GM12864 (cell line): ENCODE measurements at regions not wholly inside any gene's neighbourhood (a gene's known extent, or its start where the extent isn't known, plus 50 kb on each side); places are given as distances from the start of the nearest gene placed in this dataset.

ENCODE experiments used
- DNase-seq: peaks from one replicate; pipeline ENCODE4 v3.0.0-alpha.2; 2011; ENCODE audit warnings: low read depth
- H3K4me3 ChIP-seq: 2 replicates; pipeline ENCODE4 v1.5.1; 2011; ENCODE audit warnings: mild to moderate bottlenecking, low read depth, low read length, control low read depth
- CTCF ChIP-seq: IDR thresholded peaks from 2 replicates; pipeline ENCODE4 v1.5.1; 2011; ENCODE audit warnings: low read depth, mild to moderate bottlenecking, moderate library complexity, low read length, control low read depth, inconsistent platforms; ENCODE audit errors: missing control alignments

DNA sequence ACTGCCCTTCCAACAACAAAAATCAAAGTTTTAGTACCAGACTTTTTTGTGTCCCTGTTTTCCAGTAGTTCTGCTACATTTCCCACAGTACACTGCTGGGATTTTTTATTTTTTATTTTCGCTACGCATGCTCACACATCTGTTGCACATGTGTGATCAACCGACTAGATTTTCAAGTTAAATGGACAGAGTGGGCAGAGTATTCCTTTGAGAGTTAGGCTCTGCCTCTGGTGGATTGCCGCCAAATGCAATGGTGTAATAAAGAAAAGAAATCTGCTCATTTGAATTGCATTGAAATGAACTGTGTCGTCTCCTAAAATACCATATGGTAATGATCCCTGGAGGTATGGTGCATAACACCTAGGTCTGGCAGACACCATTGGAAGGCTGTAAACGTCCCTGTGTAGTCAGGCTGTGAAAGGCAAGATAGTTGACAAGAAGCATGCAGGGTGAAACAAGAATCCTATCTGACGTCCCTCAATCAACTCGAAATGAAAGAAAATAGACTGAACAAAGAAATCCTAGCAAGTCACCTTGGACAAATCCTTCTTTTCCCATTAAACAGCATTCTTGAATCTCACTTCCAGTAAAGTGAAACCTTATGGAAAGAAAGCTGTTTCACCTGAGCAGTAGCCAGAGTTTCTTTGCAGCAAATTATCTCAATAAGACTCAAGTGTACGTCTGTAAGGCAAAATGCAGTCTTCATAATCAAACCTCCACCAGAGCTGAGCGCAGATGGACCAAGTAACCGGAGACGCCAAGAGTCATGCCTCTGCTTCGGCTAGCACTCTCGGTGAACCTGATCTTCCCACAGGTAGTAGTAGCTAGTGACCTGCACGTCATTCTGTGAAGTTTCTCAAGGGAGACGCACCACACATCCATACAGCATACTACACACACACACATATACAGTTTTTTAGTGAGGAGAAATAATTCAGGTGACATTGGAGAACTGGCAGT, 357.3 kb downstream of the CRPPA start:
- DNase-seq: no peak
- no peak for TF ChIP-seq CTCF
- H3K4me3 ChIP-seq: no peak overlapping the region

DNA sequence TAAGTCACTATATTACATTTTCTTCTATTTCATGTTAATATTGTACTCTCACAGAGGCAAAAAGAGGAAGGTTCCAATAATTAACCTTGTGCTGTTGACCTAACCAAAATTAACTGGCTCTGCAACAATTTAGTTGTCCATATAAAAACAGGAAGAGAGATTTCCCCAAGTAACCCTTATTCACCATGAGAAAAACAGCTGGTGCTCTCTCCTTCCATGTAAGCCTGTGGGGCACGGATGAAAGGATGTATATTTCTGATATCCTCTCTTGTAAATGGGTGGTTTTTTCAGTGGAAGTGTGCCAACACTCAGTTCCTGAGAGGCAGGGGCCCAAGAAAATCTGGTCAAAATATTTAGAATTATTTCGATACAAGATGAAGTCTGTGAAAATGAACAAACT, 358.1 kb downstream of the CRPPA start:
- H3K4me3 ChIP-seq: no peak overlapping the region
- TF ChIP-seq CTCF: no peak
- no peak for DNase-seq

- DNase-seq: no peak
- no peak overlapping the region for H3K4me3 ChIP-seq
- TF ChIP-seq CTCF: no peak
These were observed 359.1 kb downstream of the CRPPA start for GRCh38 chr7:16062269-16062668.

- H3K4me3 ChIP-seq: no peak overlapping the region
- TF ChIP-seq CTCF: no peak
- no peak for DNase-seq
These were observed 359.7 kb downstream of the CRPPA start for GRCh38 chr7:16061630-16062029.

- no peak overlapping the region for H3K4me3 ChIP-seq
- no peak for DNase-seq
- no peak for TF ChIP-seq CTCF
These were observed 360.3 kb downstream of the CRPPA start for GRCh38 chr7:16061011-16061410.

DNA sequence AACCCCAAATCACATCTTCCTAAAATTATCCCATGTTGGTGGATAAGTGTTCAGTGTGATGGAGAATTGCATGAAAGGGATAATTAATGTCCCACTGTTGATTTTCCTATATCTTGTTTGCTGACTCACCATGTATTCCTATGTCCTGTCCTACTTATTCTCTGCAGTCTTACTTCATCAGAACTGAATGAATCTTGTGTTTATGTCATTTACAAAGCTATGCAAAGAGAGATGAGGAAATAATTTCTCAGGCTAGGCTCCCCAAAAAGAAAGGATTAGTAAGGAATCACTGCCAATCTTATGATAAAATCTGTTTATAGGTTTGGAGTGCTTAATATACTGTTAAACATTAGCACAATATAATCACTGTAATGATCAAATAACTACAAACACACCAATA, 360.8 kb downstream of the CRPPA start:
- no peak for DNase-seq
- TF ChIP-seq CTCF: no peak
- H3K4me3 ChIP-seq: no peak overlapping the region
